Stimulated activated CD8-positive, alpha-beta memory T cell treated with anti-CD3 and anti-CD28 coated beads, Interleukin-7, amount 100 ng/mL, for 1 hour (primary cell): ENCODE measurements at regions not wholly inside any gene's neighbourhood (a gene's known extent, or its start where the extent isn't known, plus 50 kb on each side); places are given as distances from the start of the nearest gene placed in this dataset.

Experiments
- DNase-seq, 2 donors: peaks; one replicate each; pipeline ENCODE4 v3.0.0-alpha.2; 2020; ENCODE audit warnings: low read depth in 2 of 2

DNA sequence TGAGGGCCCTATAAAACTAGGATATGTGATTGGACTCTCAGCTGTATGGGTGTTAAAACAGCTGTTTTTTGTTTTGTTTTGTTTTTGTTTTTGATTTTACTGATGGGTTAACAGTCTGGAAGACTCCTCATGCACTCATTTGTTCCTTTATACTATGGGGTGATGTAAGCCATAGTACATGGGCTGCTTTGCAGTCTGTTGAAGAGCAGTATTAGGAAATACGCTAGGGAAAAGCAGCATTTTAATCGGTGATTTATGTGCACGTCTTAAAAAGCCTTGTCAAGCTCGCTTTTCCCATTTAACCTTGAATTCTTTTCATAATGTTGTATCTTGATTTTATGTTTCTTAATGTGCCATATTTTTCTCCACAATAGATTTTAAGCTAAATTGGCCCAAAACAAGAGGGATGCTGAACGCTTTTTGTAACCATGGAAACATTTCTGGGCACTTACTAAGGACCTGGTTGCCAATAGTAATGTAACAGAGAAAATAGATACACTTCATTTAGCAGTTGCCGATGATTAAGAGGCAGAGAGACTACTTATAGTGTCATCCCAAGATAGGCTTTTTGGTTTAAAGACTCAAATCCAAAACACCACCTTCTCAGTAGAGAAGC lies 244.0 kb downstream of the SNAPC1 start:
- DNase-seq: no peak

DNA sequence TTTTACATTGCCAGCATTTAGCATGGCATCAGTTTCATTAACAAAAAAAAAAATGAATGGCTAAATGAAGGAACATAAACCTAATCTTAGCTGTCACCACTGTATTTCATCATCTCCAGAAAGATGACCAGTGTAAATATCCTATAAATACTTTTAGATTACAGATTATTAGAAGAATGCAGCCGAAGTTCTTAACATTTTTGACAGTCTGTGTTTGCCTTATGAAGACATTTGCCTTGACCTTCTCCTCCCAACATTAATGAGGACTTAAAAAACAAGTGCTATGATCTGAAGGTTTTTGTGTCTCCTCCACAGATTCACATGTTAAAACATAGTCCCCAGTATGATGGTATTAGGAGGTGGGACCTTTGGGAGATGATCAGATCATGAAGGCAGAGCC lies 253.0 kb downstream of the SNAPC1 start:
- DNase-seq: no peak

DNA sequence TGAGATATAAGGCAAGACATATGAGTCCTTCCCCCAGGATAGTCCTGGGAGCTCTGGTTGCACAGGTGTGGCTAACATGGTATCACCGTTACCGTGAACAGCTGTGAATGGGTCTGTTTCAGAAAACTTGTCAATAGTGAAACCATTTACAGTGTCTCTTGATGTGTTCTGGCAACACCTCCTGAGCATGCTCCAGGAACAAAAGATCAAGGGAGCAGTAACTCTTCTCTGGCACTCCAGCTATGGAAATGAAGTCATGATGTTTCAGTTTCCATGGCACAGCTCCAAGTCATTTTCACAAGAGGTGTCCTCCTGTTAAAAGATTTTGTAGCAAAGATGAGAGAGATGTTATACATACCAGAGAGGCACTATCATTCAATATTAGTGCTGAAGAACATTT lies 253.7 kb downstream of the SNAPC1 start:
- no peak for DNase-seq

DNA sequence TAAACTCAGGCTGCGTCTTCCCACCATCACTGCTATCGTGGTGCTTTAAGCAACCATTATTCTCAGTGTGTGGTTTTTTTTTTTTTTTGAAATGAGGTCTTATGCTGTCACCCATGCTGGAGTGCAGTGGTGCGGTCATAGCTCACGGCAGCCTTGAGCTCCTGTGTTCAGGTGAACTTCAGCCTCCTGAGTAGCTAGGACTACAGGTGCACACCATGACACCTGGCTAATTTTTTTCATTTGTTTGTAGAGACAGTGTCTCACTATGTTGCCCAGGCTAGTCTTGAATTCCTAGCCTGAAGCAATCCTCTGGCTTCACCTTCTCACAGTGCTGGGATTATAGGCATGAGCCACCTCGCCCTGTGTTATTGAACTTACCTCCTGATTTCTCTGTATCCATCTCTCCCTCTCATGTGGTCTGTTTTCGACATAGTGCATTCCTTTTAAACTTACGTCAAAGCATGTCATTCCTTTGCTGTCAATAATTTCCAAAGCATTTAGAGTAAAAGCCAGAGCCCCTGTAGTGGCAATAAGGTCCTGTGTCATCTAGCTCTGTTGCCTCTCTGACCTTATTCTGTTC lies 255.5 kb downstream of the SNAPC1 start:
- DNase-seq: no peak

DNA sequence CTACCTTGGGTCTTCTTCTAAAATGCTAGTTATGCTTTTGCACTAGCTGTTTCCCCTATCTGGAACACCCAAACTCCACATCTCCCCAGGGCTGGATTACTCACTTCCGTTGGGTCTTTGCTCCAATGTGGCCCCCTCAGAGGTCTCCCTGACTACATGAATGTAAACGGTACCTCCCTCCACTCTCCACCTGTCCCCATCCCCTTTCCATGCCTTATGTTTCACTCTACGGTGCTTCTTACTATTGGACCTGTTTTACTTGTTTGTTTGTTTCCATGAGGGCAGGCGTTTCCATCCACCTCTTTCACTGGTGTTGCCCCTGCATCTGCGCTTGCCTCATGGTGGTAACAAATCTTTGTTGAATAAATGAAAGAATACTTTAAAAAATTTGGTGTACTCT lies 256.4 kb downstream of the SNAPC1 start:
- no peak for DNase-seq

DNA sequence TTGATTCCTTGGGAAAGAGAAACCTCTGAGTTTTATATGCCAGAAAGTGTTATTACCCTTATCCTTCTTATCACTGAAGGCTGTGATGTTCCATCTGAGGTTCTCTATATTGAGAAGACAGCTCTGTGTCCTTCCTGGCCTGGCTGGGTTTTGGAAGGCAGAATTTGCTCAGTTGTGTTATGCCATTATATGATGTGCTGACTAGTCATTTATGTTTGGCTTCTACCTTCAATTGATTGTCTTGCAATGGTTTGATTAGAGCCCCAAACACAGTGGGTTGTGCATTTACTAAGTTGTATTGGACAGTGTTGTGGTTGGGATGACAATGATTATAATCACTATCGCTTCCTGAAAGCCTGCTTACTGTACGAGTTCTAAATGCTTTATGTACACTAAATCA lies 265.7 kb downstream of the SNAPC1 start:
- DNase-seq: no peak

DNA sequence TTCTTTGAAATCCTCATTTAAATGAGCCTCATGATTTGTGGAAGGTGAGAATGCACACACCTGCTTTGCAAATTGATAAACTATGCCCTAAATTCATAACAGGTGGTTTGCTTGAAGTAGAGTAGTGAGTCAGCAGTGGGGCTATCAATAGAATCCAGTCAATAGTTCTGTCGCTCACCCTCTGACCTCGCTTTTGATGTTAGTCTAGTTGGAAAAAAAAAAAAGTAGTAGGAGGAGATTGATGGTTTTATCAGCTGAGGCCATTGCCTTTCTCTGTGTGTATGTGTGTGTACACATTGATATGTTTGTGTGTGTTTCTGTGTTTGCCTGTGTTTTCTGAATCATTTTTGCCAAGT lies 267.3 kb downstream of the SNAPC1 start:
- no peak for DNase-seq

DNA sequence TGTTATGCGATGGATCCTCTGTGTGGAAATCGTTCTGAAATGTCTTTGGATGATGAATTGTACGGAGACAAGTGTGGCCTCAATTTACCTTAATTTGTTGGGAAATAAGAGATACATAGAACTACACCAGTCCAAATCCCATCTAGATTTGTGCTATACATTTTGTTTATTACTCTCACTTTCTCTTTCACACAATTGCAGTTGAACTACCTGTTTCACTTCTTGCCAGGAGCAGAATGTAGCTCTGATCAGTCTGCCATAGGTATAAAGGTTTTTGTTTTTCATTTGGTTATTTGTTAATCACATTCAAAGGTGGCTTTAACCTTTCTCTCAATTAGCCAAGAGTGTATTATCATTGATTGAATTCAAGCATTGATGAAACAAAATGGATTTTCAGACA lies 268.2 kb downstream of the SNAPC1 start:
- no peak for DNase-seq

DNA sequence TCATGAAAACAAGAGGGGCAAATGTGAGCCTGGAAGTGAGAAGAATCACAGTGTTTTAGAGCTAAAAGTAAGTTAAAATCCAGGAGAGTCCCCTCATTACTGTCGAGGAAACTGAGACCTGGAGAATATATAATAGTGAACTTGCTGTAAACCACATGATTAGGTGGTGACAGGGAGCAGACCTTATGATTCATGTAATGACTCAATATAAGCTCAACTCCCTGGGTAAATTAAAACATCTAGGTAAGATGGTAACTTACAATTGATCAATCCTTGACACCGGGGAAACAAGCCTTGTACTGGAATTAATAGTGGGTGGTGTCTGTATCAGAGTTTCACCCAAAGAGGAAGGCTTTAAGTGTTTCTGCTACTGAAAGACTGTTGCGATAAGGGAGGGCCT lies 269.3 kb downstream of the SNAPC1 start:
- no peak for DNase-seq

DNA sequence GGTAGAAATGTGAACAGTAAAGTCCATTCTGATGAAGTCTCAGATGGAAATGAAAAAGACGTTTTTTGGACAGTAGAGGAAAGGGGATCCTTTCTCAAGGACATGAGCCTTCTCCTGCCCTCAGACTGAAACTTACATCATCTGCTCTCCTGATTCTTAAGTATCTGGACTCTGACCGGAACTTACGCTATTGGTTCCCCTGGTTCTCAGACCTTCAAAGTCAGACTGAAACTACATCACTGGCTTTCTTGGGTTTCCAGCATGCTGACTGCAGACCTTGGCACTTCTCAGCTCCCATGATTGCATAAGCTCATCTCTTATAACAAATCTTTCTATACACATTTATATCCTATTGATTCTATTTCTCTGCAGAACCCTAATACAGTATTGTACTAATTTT lies 291.0 kb downstream of the SNAPC1 start:
- no peak for DNase-seq

DNA sequence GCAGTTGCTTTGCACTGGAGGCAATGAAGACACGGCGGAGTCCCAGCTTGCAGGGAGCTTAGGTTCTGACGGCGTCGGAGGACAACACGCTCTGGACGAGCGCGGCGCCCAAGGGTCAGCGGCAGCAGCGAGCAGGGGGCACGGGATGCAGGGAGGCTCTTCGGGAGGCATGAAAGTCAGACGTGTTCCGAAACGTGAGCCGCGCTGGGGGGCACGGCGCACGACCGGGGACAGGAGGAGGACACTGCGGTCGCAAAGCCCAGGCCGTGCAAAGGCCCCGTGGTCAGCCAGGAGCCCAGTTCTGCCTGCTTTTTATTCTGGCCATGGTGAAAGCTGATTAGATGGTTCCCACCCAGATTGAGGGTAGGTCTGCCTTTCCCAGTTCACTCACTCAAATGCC lies 294.6 kb downstream of the SNAPC1 start:
- DNase-seq: no peak

DNA sequence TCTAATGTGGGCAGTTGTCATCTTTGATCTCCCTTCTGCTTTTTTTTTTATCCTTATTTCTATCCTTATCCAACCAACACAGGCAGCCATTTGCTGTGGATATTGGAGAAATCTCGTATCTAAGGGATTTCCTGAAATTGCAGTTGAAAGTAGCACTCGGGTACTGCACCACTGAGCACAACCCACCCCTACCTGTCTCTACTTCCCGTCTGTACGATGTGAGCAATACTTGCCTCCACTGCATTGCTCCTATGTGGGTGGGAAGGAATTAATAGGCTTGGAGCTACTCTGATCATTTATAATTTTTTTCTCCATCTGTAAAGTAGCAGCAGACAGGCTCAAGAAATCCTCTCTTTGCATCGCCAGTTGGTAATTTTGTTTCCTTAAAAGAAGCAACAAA lies 300.4 kb downstream of the SNAPC1 start:
- no peak for DNase-seq

DNA sequence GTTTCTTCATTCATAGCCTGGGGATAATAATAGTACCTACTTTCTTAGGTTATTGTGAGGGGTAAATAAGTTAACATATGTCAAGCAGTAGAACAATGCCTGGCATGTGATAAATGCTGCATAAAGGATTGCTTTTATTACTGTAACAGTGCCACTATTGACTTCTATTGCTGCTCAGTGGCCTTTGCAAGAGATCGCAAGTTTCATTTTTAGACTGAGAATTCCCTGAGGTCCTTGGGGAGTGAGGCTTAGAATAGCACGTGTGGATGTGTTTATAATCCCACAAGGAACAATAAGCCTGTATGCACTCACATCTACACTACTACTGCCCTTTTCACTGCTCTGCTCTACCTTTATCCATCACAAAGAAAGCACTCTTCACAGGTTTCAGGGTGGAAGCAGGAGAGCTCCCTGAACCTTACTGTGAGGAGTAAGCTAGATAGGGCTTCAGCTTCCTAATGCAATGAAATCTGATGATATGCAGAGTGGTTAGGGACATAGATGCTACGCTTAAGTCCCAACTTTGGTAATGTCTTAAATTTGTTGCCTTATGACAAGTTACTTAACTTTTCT lies 302.6 kb downstream of the SNAPC1 start:
- no peak for DNase-seq

DNA sequence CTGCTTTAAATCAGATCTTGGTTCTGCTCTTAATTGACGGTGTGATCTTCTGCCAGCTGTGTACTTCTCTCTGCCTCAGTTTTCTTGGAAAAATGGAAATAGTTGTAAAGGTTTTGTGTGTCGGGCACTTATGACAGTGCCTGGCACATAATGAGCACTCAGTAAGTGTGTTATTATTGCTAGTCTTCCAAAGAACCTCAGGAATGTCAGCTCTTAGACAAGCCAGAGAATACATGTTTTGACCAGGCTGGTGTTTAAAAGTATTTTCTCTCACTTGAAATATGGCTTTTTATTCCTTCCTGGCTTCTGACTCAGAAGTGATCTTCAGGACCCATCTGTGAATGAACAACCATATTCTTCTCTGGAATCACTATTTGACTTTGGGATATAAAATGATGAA lies 304.1 kb downstream of the SNAPC1 start:
- no peak for DNase-seq

DNA sequence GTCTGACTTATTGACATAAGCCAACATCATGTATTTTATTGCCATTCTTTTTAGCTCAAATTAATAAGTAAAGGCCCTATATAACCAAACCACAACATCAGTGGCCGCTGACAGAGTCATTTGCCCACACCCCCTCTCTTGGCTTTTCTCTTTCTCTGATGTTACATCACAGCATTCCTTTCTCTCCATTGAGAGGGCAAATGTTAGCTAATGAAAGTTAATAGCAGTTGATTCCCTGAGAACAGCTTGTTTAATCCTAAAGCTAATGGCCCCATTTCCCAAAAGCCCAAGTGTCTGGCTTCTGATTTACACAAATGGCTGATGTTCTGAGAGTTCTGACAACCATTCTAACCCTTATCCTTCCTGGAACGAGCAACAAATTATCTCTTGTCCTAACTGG lies 308.8 kb downstream of the SNAPC1 start:
- no peak for DNase-seq

DNA sequence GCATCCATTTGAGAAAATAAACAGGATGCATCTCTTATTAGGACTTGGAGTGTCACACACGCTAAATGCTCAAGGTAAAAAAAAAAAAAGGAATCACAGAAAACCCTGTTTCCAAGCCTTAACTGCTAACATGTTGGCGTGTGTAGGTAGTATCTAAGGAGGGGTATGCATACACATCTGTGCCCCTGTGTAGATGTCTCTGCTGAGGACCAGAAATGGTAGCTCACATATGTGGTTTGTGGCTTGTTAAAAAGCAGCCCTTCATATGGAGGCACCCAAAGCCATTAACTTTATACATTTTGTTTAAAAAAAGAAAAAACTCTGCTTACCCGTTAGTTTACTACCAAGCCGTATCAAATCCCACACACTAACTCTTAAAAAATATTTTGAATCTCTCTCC lies 314.1 kb downstream of the SNAPC1 start:
- no peak for DNase-seq

DNA sequence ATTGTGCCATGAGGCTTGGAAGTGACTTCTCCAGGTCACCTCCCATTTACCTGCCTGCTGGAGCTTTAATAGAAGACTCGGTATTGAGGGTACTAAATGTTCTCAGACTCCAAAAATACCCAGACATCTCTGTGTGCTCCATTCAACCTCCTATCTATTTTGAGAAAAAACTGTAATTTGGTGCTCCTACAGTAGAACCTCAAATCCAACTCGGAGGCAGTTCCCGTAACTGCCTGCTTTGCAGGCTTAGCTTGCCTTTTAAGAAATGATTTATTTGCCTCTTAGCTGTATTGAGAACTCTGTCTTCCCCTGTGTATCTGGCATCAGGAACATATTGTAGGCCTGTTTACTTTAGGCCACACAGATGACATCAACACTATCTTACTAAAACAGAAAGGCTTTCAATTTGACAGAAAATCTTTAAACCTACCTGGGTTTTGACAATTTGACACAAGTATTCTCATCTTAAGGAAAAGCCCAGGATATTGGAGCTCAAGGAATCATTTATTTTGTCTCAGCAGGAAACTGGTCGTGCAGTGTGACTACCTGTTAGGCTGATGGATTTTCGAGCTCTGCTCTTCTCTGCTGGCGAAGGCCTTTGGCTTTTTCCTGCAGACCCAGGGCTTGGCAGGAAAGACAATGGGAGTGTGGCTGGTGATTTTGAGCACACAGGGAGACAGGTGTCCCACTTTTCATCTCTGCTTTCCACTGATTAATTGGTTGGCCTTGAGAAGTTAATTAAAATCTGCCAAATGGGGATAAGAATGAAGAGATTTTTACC lies 314.8 kb downstream of the SNAPC1 start:
- no peak for DNase-seq

DNA sequence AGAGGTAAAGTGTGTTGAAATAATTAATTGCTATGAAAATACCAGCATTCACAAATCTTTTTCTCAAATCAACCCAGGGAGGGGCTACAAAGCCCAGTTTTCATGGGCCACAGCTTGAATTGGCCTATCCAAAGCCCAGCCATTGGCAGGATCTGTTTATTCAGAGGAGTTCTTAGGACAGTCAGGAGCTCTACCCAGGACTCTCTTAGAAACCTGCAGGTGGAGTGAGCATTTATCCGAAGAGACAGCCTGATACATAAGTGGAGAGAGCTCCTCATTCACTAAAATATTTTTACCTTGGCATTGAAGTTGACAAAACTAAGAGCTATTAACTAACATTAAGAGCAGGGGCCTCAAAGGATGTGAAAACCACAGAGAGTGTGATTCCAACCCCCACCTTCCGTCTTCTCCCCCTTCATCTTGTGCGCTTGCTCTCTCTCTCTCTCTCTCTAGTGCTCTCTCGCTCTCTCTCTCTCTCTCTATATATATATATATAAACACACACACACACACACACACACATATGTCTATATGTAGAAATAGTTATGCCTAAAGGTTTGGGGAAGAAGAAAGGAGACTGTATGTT lies 315.5 kb downstream of the SNAPC1 start:
- no peak for DNase-seq

DNA sequence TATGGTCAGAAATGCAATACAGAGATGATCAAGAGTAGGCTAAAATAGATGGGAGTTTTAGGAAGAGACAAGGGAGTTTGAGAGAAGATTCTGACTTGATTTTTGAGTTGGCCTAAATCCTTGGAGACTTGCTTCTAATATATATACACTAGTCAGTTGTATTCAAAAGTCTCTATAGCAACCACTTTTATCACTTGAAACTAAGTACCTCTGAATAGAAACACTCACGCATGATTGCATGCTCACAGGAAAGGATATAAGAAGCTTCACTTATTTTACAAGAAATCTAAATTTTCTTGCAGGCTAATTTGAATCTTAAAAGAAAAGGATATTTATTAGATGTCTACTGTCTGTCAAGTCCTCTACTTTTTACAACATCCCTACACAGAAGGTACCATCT lies 316.8 kb downstream of the SNAPC1 start:
- no peak for DNase-seq

DNA sequence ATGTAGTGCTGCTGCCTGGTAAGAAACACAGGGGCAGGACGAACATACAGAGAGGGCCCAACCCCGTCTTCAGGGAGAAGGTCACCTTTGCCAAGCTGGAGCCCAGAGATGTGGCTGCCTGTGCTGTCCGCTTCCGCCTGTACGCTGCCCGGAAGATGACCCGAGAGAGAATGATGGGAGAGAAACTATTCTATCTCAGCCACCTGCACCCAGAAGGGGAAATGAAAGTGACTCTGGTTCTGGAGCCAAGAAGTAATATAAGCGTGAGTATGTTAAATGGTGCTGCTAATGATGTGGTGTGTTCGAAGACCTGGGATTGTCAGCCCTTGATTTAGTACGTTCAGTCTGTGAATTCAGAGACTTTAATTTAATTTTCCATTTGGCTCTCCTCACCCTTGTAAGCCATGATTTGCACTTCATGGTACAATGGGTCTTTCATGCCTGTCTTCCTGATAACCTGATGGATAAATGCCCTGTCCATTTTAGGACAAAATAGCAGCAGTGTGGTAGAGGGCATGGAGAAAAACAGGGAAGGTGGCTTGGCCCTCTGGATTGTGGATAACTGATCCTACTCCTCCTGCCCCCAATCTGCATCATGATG lies 318.9 kb downstream of the SNAPC1 start:
- DNase-seq: no peak

DNA sequence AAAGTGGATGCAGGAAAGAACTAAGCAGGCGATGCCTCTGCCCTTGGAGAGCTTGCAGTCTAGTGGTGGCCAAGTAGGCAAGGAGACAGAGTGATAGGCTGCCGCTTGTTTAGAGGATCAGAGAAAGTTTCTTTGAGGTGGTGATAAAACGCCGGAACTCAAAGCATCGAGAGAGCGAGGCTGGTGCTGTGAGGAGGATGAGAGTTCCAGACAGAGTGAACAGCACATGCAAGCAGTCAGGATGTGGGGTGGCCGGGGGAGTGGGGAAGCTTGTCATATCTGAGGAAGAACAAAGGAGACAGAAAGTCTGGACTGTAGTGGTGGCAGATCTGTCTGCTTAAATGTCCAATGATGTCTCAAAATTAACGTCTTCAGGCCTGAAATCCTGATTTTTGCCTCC lies 319.7 kb downstream of the SNAPC1 start:
- DNase-seq: no peak

DNA sequence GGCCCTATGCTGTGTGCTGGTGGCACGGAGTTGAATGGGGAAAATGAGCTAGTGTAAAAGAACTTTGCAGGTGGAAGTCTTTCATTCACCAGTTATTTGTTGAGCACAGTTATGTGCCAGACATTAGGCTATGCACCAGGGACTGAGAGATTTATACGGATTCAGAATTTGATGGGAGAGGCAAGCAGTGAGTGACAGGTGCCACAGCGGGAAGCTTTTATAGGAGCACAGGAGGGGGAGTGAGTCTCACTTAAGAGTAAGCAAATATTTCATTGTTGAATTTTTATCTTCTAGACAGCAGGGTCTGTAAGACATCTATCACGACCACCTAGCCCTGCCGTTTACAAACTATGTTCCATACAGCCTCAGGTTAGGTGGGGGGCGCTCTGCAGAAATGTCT lies 320.6 kb downstream of the SNAPC1 start:
- DNase-seq: no peak
